ENCODE measurements at regions not wholly inside any gene's neighbourhood (a gene's known extent, or its start where the extent isn't known, plus 50 kb on each side); places are given as distances from the start of the nearest gene placed in this dataset.

DNA sequence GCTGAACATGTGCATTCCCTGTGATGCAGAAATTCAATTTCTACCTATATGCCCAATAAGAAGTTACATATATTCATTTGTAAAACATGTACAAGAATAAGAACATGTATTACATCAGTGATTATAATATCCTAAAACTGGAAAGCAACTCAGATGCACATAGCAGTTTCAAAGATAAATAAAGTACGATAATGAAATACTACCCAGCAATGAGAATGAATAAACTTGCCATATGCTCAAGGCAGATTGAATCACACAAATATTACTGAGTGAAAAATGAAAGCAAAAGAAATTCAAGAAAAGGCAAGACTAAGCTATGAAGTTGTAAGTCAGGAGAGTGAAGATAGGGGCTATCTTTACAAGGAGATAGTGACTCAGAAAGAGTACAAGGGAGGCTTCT is 345.3 kb upstream of the OR4E1 start:
- H3K36me3 ChIP-seq (ENCODE audit: control insufficient read depth, insufficient read depth, low read length) = no peaks in the 10 kb centered on the region
- no peaks in the 10 kb centered on the region for H3K4me1 ChIP-seq (ENCODE audit: control insufficient read depth, insufficient read depth, low read length)
- ChIA-PET POLR2A (no interaction called here), CTCF (no interaction called here)
- H3K27me3 ChIP-seq (ENCODE audit: control insufficient read depth, insufficient read depth, low read length) = no peaks in the 10 kb centered on the region; the same call in 1 of the 2 replicates
- no peak for ATAC-seq
- H3K9me3 ChIP-seq (ENCODE audit: control insufficient read depth, insufficient read depth, low read depth, low read length) = no peaks in the 10 kb centered on the region
- intact Hi-C loops (cut with micrococcal nuclease; ENCODE audit: unreplicated experiment) = no loop called here
- DNase-seq (ENCODE audit: low read depth, low spot score) = no peak
- no peak overlapping the region for H3K27ac ChIP-seq (ENCODE audit: low read length)
- no TSS peak for BruUV-seq (replicated peaks)
- TF ChIP-seq TCF7L2 (IDR thresholded peaks at IDR 0.05; ENCODE audit: low read depth, low read length) (no peak), POLR2AphosphoS5 (IDR thresholded peaks at IDR 0.05; ENCODE audit: low read depth, low read length) (no peak), SIN3A (IDR thresholded peaks at IDR 0.05; ENCODE audit: borderline replicate concordance, insufficient read depth, low read depth, low read length) (no peak), REST (IDR thresholded peaks at IDR 0.05; ENCODE audit: insufficient read depth in 1 of 2, low read depth in 2 of 2, low read length in 1 of 2) (no peak)
- TF ChIP-seq, protein P1, sequence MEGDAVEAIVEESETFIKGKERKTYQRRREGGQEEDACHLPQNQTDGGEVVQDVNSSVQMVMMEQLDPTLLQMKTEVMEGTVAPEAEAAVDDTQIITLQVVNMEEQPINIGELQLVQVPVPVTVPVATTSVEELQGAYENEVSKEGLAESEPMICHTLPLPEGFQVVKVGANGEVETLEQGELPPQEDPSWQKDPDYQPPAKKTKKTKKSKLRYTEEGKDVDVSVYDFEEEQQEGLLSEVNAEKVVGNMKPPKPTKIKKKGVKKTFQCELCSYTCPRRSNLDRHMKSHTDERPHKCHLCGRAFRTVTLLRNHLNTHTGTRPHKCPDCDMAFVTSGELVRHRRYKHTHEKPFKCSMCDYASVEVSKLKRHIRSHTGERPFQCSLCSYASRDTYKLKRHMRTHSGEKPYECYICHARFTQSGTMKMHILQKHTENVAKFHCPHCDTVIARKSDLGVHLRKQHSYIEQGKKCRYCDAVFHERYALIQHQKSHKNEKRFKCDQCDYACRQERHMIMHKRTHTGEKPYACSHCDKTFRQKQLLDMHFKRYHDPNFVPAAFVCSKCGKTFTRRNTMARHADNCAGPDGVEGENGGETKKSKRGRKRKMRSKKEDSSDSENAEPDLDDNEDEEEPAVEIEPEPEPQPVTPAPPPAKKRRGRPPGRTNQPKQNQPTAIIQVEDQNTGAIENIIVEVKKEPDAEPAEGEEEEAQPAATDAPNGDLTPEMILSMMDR (IDR thresholded peaks at IDR 0.05) = no peak
- in situ Hi-C loops (cut with HindIII; ENCODE audit: low pct_unique_long_range_greater_than_20kb, low sequenced_read_pairs) = no loop called here
- H3K4me3 ChIP-seq (ENCODE audit: low read depth in 2 of 2, low read length in 2 of 2) = no peak overlapping the region

DNA sequence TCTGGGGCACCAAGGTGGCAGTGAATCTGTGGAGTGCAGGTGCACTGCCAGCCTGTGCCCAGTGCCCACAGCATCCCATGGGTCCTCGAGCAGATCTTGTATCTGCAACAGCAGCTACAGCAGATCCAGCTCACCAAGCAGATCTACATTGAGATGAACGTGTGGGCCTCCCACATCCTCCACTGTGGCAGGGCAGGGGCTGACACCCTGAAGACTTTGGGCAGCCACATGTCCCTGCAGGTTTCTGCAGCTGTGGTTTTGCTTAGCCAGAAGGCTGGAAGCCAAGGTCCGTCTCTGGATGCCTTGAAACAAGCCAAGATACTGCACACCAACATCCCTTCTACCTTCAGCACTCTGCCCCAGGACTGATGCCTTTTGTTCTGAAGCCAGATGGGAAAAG is 338.8 kb upstream of the OR4E1 start:
- H3K27ac ChIP-seq (ENCODE audit: low read length) = no peak overlapping the region
- no peak for DNase-seq (ENCODE audit: low read depth, low spot score)
- CTCF ChIA-PET = no interaction called here

More for the DNA sequence above, 338.8 kb upstream of the OR4E1 start:
- H3K36me3 ChIP-seq (ENCODE audit: control insufficient read depth, insufficient read depth, low read length) = no peaks in the 10 kb centered on the region
- in situ Hi-C loops (cut with HindIII; ENCODE audit: low pct_unique_long_range_greater_than_20kb, low sequenced_read_pairs) = no loop called here
- no TSS peak for BruUV-seq (replicated peaks)
- TF ChIP-seq SIN3A (IDR thresholded peaks at IDR 0.05; ENCODE audit: borderline replicate concordance, insufficient read depth, low read depth, low read length) = no peak
- TF ChIP-seq, protein P1 (IDR thresholded peaks at IDR 0.05) = no peak
- no peak for TF ChIP-seq TCF7L2 (IDR thresholded peaks at IDR 0.05; ENCODE audit: low read depth, low read length)
- TF ChIP-seq REST (IDR thresholded peaks at IDR 0.05; ENCODE audit: insufficient read depth in 1 of 2, low read depth in 2 of 2, low read length in 1 of 2) = no peak
- TF ChIP-seq POLR2AphosphoS5 (IDR thresholded peaks at IDR 0.05; ENCODE audit: low read depth, low read length) = no peak
- no peak for ATAC-seq
- intact Hi-C loops (cut with micrococcal nuclease; ENCODE audit: unreplicated experiment) = no loop called here
- no peaks in the 10 kb centered on the region for H3K27me3 ChIP-seq (ENCODE audit: control insufficient read depth, insufficient read depth, low read length)
- POLR2A ChIA-PET = no interaction called here
- no peak overlapping the region for H3K4me3 ChIP-seq (ENCODE audit: low read depth in 2 of 2, low read length in 2 of 2)
- H3K4me1 ChIP-seq (ENCODE audit: control insufficient read depth, insufficient read depth, low read length) = no peaks in the 10 kb centered on the region
- H3K9me3 ChIP-seq (ENCODE audit: control insufficient read depth, insufficient read depth, low read depth, low read length) = no peaks in the 10 kb centered on the region
